Activated CD4-positive, alpha-beta T cell treated with anti-CD3 and anti-CD28 coated beads, Interleukin-10, Interleukin-2, amounts not matched to agents 100 ng/mL and 50 ng/mL, durations not matched to agents 16 hours and 8 hours (primary cell): ENCODE measurements at regions not wholly inside any gene's neighbourhood (a gene's known extent, or its start where the extent isn't known, plus 50 kb on each side); places are given as distances from the start of the nearest gene placed in this dataset.
"Not testable (repeated sequence)": the region's sequence is repeated elsewhere in the genome, so short reads cannot be mapped to it uniquely, and the experiment has no call there.

Source experiments
- DNase-seq: peaks from one replicate; pipeline ENCODE4 v3.0.0-alpha.2; 2020

DNA sequence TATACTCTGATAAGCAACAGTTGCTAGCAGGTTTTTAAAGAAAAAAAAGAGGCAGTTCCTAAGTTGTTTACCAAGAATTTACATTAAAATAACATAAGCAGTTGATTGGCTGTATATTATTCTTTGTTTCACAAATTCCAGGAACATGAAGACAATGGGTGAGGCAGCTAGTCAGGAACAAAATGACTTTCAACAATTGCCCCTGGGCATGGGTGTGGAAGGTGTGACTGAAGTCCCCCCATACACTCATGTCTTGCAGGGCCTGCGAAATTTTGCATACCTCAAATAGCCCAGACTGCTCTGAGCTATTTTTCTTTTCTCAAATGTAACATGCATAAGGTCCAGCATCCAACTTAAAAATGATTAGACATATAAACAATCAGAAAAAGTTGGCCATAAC is 267.2 kb upstream of the DIO3 start:
- no peak for DNase-seq

DNA sequence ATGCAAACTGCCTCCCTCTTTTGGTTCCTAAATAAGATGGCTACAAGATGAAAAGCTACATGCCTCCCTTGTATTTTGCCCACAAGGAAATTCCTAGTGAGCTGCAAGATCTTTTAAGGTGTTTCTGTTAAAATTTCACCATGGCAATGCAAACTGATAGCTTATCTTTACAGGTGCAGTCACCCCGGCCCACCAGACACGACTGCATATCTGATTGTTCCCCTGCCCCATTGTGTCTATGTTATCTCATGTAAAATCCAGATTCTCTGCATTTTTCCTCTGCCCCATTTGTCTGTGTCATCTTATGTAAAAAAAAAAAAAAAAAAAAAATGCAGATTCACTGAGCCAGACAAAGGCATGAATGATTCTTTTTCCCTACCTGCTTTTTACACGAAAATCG is 261.5 kb upstream of the DIO3 start:
- DNase-seq: not testable (repeated sequence)

DNA sequence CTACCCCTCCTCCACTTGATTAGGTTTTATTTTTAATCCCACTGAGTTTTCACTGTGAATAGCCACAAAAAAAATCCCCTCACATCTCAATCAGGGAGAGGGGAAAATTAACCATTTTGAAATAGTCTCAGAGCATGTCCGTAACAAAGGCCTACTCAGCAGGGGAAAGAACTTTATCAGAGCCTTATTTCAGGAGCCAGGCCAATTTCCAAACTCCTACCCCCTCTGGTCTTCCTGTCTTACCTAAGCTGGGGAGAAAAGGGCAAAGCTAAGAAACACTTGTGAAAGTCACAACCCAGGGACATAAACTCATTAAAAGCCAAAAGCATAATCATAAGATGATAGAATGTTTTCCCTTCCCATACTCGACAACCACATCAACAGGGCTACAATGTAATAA is 260.3 kb upstream of the DIO3 start:
- DNase-seq: no peak

DNA sequence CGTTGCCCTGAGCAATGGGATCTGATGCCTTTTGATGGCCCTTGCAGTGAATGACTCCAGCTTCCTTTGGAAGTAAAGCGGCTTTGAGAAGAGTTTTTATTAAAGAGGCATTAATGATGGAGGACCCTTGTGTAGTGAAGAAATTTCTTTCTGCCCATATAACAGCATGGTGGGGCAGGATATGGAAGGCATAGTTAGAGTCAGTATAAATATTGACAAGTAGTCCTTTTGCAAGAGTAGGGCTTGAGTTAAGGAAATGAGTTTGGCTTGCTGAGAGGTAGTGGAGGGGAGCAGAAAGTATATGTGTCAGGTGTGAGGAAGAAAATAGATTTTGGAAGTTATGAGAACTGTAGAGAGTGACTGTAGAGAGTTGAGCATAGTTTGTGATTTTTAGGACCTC is 254.1 kb upstream of the DIO3 start:
- DNase-seq: not testable (repeated sequence)

DNA sequence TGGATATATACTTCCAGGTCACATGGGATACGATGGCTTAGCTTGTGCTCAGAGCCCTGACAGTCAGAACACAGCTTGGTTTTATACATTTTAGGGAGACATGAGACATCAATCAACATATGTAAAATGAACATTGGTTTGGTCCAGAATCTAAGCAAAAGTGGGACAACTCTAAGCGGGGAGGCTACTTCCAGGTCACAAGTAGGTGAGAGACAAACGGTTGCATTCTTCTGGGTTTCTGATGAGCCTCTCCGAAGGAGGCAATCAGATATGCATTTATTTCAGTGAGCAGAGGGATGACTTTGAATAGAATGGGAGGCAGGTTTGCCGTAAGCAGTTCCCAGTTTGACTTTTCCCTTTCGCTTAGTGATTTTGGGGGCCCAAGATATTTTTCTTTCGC is 250.1 kb upstream of the DIO3 start:
- DNase-seq: not testable (repeated sequence)

DNA sequence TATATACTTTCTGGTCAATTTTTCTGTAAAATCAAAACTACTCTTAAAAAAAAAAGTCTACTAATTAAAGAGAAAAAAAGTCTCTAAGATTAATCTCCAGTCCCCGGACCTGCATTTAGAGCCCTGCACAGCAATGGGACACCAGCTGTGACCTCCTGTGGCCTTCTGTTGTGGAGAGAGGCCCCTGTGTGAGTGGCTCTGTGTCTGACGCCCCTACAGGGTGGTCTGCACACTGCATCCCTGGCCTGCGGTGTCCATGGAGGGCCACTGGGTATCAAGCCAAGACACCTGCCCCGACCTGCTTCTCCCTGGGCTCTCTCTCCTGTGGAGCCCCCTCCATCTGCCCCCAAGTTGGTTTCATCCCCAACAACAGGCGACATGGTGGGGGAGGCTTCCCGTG is 248.0 kb upstream of the DIO3 start:
- no peak for DNase-seq

DNA sequence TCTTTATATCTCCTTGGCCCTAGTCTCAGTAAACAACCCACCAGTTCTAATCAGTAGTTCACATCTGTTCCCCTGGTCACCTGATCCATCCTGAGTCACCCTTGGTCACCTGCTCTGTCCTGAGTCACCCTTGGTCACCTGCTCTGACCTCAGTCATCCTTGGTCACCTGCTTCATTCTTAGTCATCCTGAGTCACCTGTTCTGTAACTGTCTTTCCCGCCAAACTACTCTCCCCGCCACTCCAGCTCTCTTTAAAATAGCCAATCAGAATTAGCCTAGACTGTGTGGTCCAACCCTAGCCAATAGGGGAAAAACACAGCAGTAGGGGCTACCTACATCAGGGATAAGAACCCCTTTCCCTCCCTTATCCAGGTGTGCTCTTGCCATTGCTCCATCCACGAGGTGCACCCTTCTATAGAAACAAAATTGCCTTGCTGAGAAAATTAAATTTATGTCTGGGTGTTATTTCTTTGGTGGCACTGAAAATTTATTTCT is 245.4 kb upstream of the DIO3 start:
- no peak for DNase-seq

DNA sequence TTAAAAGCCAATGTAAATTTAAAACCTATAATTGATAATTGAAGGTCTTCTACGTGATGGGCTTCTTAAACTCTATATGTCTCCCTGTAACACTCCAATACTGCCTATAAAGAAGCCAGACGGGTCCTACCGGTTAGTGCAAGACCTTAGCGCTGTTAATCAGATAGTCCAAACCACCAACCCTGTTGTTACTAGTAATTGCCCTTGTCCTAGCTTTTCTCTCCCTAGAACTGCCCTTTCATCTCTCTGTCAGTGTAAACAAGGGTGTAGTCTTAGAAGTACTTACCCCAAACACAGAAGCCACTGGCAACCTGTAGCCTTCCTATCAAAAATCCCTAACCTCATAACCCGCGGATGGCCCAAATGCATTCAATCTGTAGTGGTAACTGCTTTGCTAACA is 243.0 kb upstream of the DIO3 start:
- DNase-seq: no peak

DNA sequence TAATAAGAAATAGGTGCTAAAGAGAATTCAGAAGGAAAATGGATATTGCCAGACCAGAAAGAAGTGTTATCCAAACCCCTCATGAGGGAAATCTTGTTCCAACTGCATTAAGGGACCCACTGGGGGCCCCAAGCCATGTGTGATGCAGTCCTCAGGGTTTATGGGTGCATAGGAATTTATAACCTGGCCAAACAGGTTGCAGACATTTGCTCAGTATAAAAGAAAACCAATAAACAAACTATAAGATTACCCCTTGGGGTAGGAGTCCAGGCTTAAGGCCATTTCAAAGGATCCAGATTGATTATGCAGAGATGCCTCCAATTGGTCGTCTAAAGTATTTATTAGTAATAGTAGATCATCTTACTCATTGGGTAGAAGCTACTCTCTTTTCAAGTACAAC is 240.9 kb upstream of the DIO3 start:
- no peak for DNase-seq

DNA sequence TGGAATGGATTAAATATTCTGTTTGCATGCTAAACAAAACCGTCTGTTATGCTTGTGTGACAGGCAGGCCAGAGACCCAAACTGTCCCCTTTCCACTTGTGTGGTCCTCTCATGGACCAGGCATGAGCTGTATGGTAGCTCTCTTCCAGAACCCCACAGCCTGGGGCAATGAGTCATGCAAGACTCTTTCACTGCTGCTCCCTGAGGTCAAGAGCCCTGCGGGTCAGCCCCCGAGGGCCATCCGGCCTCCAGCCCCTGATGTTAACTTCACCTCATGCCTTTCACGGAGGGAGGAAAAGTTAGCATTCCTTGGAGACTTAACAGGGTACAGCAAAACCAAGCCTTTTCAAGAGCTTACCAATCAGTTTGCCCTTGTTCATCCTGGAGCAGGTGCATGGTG is 239.1 kb upstream of the DIO3 start:
- no peak for DNase-seq

DNA sequence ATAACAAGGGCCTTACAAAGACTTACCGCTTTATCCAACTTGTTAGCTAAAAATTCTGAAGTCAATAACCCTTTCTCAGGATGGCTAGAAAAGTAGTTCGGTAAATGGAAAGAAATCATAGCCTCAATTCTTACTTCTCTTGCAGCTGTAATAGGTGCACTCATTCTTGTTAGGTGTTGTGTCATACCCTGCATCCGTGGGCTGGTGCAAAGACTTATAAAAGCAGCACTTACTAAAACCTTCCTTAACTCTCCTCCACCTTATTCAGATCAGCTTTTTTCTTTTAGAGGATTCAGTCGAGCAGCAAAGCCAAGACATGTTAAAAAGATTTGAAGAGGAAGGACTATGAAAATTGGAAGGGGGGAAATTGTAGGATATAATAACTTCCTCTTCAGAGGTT is 238.2 kb upstream of the DIO3 start:
- no peak for DNase-seq

DNA sequence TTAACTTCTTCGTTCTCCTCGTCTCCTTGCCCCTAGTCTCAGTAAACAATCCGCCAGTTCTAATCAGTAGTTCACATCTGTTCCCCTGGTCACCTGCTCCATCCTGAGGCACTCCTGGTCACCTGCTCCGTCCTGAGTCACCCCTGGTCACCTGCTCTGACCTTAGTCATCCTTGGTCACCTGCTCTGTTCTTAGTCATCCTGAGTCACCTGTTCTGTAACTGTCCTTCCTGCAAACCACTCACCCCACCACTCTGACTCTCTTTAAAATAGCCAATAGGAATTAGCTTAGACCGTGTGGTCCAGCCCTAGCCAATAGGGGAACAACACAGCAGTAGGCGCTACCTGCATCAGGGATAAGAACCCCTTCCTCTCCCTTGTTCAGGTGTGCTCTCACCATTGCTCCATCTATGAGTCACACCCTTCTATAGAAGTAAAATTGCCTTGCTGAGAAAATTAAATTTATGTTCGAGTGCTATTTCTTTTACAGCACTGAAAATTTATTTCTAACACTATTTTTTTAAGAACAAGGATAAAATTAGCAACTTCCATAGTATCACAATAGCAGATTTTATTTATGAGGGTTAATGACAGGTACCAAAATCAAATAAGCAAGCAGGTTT is 237.6 kb upstream of the DIO3 start:
- DNase-seq: not testable (repeated sequence)

DNA sequence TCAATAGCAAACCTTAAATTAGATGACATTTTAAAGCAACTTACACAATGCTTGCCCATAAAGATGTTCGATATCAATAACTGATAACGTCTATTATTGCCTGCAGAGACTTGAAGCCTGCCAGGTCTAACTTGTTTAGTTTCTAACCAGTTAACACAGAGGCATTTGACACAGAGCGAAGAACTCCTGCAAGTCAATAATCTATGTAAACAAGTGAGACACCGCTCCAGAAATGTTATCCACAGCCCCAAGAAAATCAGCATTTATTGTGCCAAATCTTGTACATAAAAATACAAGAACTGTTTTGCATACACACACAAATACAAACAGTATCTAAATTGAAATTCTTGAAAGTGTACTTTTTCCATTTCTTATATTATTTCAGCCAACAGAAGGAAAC is 236.0 kb upstream of the DIO3 start:
- DNase-seq: no peak

DNA sequence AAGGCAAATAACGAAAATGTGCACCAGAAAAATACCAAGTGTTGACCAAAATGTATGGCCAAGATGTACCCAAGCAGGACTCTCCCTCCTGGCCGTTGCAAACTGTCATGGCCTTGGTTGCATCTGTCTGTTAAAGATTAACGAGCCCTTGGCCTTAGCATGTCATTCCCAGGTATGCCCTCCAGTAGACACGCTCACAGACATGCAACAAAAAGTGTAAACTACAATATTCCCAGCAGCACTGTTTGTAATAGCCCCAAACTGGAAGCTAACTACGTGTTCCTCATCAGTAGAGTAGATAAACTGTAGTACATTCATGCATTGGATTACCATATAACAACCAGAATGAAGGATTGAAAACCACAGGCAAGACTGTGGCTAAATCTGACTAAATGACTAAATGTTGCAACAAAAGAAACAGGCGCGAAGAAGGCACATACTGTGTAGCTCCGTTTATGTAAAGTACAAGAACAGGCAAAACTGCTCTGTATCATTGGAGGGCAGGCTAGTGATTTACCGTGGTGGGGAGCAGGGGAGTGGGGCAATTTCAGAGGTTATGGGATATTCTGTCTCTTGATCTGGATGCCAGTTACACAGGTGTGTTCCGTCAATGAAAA is 232.8 kb upstream of the DIO3 start:
- no peak for DNase-seq

DNA sequence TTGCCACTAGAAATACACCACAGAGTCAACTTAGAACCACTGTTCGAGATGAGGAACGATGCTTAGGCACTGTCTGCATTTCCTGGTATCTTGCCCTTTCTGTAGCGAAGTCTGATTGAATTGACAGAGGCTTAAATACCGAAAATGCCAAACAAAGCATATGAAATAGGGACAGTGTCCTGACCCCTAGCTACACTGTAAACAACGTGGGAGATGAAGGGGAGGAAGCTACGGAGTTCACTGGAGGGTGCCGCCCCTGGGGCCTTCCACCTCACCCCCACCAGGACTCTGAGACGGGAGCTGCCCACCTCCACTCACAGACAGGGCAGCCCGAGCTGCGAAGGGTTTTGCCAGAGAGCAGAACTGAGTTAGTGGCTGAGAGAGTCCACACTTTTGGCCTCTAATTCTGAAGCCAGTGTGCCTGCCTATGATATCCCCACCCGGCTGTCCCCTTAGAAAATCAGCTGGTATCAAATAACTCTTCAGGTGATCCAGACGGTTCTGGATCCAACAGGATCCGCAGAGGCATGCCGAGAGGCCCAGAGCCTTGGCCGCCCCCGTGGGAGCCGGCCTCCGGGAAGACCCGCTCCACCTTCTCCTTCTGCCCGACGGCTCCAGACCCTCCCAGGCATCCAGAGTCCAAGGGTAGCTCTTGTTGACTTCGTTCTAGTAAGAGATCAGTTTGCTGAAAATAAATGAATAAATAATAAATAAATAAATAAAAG is 230.7 kb upstream of the DIO3 start:
- DNase-seq: no peak

DNA sequence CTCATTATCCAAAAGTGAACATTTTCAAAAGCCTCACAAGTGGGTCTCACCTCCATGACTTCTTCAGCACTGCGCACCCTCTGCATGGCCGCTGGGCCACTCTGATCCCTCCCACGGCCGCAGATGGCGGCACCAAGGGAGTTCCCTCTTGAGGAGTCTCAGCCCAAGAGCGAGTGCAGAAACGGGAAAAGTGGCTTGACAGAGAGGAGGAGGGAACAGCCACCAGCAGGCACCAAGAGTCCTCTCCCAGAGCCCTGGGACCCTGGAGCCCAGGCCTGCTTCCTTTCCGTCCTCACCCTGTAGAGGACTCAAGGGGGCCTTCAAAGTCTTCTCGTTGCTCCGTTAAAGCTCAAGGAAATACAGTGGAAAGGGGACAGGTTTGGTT is 230.2 kb upstream of the DIO3 start:
- DNase-seq: no peak

DNA sequence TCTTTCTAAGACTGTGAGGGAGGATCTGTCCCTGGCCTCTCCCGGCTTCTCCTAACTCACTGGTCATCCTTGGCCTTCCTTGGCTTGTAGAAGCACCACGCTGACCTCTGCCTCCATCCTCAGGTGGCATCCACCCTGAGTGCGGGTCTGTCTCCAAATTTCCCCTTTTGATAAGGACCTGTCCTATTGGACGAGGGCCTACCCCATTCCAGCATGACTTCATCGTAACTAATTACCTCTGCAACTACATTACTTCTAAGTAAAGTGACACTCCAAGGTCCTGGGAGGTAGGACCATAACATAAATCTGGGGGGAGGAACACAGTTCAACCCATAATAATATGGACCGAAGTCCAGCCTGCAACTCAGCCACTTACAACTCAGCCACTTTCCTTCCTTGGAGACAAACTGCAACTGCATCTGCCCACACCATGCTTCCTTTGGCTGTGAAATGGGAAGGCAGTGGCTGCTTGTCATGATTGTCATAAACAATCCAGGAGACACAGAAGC is 229.6 kb upstream of the DIO3 start:
- DNase-seq: no peak

DNA sequence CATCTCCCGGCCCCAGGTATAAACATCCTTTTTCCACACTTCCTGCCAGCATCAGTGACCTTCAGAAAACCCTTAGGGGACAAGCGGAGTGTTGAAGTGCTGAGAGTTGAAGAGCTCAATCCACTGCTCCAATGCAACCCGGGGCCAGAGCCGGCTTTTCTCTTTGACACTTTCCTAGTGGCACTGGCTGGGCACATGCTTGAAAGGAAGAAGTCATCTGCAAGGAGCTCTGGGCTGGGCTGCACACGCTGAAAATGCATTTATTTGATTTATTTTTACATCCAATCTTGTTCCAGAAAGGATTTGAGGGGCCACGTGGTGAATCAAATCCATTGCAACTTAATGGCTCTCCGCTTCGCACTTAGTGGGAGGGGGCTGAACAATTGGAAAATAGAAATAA is 229.0 kb upstream of the DIO3 start:
- no peak for DNase-seq

DNA sequence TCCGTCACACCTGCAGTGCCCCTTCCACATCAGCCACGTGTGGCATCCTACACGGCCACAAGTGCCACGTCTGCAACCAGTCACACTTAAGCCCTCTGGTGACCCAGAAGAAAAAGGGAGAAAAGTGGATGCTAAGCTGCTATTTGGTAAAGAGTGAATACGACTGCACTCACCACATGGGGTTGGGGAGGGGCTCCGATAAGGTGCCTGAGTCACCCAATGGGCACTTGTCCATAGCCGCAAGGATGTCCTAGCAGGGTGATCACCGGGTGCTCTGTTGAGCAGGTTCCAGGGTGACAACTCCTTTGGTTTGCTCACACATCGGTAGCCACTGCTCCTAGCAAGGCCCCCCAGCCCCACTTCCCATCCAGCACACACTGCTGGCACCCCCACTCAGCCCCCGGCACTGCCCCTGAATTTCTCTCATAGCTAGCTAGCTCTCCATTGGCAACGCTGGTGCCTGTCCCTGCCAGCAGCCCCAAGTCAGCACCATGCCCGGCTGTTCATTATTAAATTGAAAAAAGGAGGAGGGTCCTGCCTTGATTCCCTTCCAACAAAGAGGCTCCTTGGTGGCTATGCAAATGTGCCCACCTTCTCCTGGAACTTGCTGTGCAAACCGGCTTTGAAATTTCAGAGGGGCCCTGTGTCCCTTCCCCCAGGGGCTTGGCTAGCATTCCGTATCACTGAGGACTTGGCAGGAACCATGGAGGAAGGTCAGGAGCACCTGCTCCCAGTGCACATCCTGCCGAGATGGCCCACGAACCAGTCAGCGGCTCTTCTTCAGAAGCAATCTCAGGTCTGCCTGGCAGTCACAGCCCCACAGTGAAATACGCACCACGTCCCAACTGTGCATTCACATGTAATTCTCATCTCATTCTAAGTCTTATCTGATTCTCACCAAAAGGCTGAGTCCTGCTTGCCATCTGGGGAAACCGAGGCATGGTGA is 227.7 kb upstream of the DIO3 start:
- no peak for DNase-seq

DNA sequence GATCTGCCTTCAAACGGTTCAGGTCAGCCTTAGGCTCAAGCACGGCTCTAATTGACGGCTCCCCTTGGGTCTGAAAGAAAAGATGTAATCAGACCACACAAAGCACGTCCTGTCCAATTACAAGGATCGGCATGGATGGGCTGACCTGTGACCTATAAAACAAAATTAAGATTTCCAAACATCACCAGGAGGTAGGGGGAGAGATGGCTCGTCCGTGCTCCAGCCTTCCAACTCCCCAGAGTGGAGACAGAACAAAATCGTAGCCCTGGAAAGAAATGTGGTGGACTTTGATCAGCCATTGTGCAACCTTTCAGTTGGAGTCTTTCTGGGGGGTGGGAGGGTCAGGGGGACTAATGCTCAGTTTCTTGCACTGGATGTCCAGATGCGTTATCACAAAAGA is 226.6 kb upstream of the DIO3 start:
- no peak for DNase-seq

DNA sequence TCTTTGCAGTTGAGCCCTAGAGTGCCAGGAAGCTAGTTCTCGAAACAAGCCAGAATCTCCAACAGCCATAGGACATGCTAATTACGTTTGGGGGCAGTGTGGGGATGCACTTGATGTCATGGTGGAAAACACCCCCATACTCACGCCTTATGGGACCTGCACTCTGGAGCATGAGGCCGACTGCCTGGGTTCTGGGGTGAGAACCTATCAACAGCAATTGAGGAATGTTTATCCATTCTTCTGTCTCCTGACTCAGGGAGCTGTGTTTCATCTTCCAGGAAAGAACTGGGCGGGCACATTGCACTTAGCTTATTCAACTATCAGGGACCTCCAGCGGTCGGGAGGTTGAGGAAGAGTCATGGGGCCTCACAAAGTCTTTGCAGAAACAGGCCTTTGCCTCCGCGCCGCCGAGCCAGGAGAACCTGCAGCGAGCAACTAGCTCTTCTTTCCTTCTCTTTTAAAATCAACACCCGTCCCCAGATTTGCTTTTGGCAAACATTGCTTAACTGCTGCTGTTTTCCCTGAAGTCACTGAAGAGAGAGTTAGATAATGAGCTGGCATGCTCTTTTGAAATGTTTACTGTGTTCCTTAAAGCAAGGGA is 226.1 kb upstream of the DIO3 start:
- no peak for DNase-seq

DNA sequence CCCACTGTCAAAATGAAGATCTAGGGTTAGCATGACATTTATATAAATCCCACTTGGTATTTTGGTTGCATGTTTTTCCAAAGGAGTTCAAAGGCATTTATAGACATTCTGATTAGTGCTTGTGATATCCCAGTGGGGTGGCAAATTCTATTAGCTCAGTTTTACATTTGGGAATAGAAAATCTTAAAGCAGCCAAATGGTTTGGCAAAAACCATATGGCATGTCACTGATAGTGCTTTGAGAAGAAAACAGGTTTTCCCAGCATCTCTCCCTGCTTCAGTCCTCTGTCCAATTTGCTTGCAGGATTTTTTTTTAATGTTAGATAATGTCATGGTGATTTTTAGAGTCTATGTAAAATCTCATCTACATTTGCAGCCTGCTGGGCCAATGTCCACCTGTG is 225.1 kb upstream of the DIO3 start:
- no peak for DNase-seq

DNA sequence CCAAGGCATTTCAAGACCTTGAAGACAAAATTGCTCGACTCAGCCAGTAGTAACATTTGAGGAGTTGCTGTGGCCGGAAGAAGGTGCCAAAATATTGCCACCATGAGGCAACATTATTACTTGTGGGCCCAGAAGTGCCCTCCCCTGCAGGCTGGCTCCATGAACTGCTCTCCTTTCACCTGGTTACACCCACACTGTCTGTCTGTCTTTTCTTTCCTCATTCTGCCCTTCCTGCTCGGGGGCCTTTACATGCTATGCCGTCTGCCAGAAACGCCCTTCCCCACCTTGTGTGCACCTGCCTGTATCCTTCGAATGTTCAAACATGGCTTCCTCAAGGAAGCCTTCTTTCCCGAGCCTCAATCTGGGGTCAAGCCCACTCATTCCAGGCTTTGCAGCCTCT is 224.2 kb upstream of the DIO3 start:
- DNase-seq: no peak
